Heart left ventricle (tissue), 13 donors: ENCODE measurements at regions not wholly inside any gene's neighbourhood (a gene's known extent, or its start where the extent isn't known, plus 50 kb on each side); places are given as distances from the start of the nearest gene placed in this dataset.
"Not testable (repeated sequence)": the region's sequence is repeated elsewhere in the genome, so short reads cannot be mapped to it uniquely, and the experiment has no call there.

Experiments used
- POLR2A ChIP-seq, 2 donors: fragments of 450-650 bp; IDR thresholded peaks; one replicate each; pipeline ENCODE4 v1.6.1; 2017; ENCODE audit warnings: antibody characterized with exemption in 2 of 2, mild to moderate bottlenecking in 2 of 2, moderate library complexity in 2 of 2
- TF ChIP-seq, protein P1 (sequence below), 12 donors: fragments of 200-600 bp; sonication (generic) in 4 of 12; IDR thresholded peaks; one replicate each; pipeline versions ENCODE4 v1.5.0 to v1.8.0; 2018 to 2022; ENCODE audit warnings: antibody characterized with exemption in 12 of 12, mild to moderate bottlenecking in 5 of 12
- donor health status: ischemic (EF 13 %, LVEDD 7.1; RV severe dilation, severe dysfunction).
- donor health status: DM: no; HTN: yes; CAD: no.
- donor health status: DM: no; HTN: no; CAD: no.
- donor health status: ischemic (EF 25% LVEDD 6.9; RV normal size, moderate dysfunction).
- donor health status: ischemic (EF 25% LVEDD 5.7; RV mildly dilated, moderate dysfunction).
- donor health status: ischemic (EF 35%, LVEDD 5.7; RV mildly dilated, moderate dysfunction).
- donor health status: nonischemic (EF 11% LVEDD 7.7; RV severe dilation, severe dysfunction).
- donor health status: DM: yes; HTN: yes; CAD: no.
- donor health status: PGD.
- donor health status: ischemic (EF 29% LVEDD 5.4; RV normal size, mild dysfunction).
- donor health status: nonischemic (EF 23%, LVEDD 6.1; RV moderate dilation, normal function).

DNA sequence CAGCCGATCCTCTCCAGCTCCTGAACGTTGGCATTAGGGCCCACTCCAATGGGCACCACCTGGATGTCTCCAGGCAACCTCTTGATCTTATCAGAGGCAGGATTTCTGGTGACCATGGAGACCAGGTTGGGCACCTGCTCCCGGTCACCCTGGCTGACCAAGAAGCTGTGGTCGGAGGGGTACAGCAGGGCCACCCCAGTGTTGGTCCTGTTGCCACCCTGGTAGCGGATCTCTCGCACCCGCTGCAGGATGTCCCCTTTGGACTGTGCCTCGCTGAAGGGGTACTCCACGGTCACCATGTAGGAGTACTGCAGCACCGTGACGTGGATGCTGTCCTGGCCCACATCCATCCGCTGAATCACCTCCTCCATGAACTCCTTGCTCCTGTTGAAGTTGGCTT, 104.3 kb upstream of the CCT8L2 start:
- TF ChIP-seq, protein P1, sequence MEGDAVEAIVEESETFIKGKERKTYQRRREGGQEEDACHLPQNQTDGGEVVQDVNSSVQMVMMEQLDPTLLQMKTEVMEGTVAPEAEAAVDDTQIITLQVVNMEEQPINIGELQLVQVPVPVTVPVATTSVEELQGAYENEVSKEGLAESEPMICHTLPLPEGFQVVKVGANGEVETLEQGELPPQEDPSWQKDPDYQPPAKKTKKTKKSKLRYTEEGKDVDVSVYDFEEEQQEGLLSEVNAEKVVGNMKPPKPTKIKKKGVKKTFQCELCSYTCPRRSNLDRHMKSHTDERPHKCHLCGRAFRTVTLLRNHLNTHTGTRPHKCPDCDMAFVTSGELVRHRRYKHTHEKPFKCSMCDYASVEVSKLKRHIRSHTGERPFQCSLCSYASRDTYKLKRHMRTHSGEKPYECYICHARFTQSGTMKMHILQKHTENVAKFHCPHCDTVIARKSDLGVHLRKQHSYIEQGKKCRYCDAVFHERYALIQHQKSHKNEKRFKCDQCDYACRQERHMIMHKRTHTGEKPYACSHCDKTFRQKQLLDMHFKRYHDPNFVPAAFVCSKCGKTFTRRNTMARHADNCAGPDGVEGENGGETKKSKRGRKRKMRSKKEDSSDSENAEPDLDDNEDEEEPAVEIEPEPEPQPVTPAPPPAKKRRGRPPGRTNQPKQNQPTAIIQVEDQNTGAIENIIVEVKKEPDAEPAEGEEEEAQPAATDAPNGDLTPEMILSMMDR (IDR thresholded peaks at IDR 0.05), result not testable (repeated sequence)
- not testable (repeated sequence) for TF ChIP-seq POLR2A (IDR thresholded peaks at IDR 0.05)
